Panc1 (cell line): ENCODE measurements at regions not wholly inside any gene's neighbourhood (a gene's known extent, or its start where the extent isn't known, plus 50 kb on each side); places are given as distances from the start of the nearest gene placed in this dataset.

Source experiments
- ATAC-seq: fragments of 200-7000 bp; cut with Tn5 transposase; 2 replicates; pipeline ENCODE4 v1.9.1; 2020; ENCODE audit warnings: mild to moderate bottlenecking, moderate library complexity
- BruUV-seq: library from RNA; stranded (reverse); fragments of 400-500 nt; replicated peaks from 2 replicates; lab custom pipeline; 2021; lab: Mats Ljungman, UMichigan
- CTCF ChIA-PET: fragments of 300-600 bp; sonication (Branson Sonifier 250); formaldehyde crosslinking; loops from one replicate; lab custom pipeline; 2022; ENCODE audit warnings: antibody characterized with exemption; lab: Charles Lee
- POLR2A ChIA-PET: fragments of 300-600 bp; sonication (Branson Sonifier 250); formaldehyde crosslinking; loops from one replicate; lab custom pipeline; 2022; ENCODE audit warnings: antibody characterized with exemption; lab: Charles Lee
- DNase-seq: peaks from one replicate; pipeline ENCODE4 v3.0.0-alpha.2; 2010; ENCODE audit warnings: low read depth, low spot score
- H3K27ac ChIP-seq: 2 replicates; pipeline ENCODE4 v1.5.1; 2011; ENCODE audit warnings: mild to moderate bottlenecking, low read length, inconsistent platforms
- H3K27me3 ChIP-seq: fragments of 200-500 bp; sonication (Bioruptor generic); 2 replicates; pipeline ENCODE4 v1.6.0; 2014; ENCODE audit warnings: low read length, inconsistent platforms; ENCODE audit not compliant: control insufficient read depth, insufficient read depth
- H3K36me3 ChIP-seq: fragments of 200-500 bp; sonication (Bioruptor generic); 2 replicates; pipeline ENCODE4 v1.5.1; 2014; ENCODE audit warnings: inconsistent platforms, mild to moderate bottlenecking, low read length, moderate library complexity; ENCODE audit not compliant: control insufficient read depth, insufficient read depth
- H3K4me1 ChIP-seq: 2 replicates; pipeline ENCODE4 v1.5.1; 2011; ENCODE audit warnings: inconsistent platforms, mild to moderate bottlenecking, low read length, moderate library complexity; ENCODE audit not compliant: control insufficient read depth, insufficient read depth
- H3K4me3 ChIP-seq, 2 experiments: 2 replicates each; pipeline ENCODE4 v1.5.1; 2011 to 2012; ENCODE audit warnings: low read depth in 2 of 2, low read length in 2 of 2, mild to moderate bottlenecking in 2 of 2, inconsistent platforms in 1 of 2, moderate library complexity in 1 of 2
- H3K9me3 ChIP-seq: fragments of 200-500 bp; sonication (Bioruptor generic); 2 replicates; pipeline ENCODE4 v1.5.1; 2014; ENCODE audit warnings: low read depth, mild to moderate bottlenecking, inconsistent platforms, low read length, moderate library complexity; ENCODE audit not compliant: control insufficient read depth, insufficient read depth
- CTCF ChIP-seq: fragments of 450-650 bp; IDR thresholded peaks from 2 replicates; pipeline ENCODE4 v1.5.1; 2017; ENCODE audit warnings: mild to moderate bottlenecking
- POLR2AphosphoS5 ChIP-seq: IDR thresholded peaks from 2 replicates; pipeline ENCODE4 v1.6.1; 2012; ENCODE audit warnings: mild to moderate bottlenecking, low read depth, low read length, moderate library complexity
- REST ChIP-seq, 2 experiments: IDR thresholded peaks; 2 replicates each; pipeline ENCODE4 v1.6.1; 2011 to 2012; ENCODE audit warnings: low read depth in 2 of 2, control low read depth in 1 of 2, low read length in 1 of 2, mild to moderate bottlenecking in 1 of 2, moderate library complexity in 1 of 2; ENCODE audit not compliant: insufficient read depth in 1 of 2
- SIN3A ChIP-seq: IDR thresholded peaks from 2 replicates; pipeline ENCODE4 v1.6.1; 2012; ENCODE audit warnings: low read depth, mild to moderate bottlenecking, low read length, moderate library complexity, borderline replicate concordance; ENCODE audit not compliant: insufficient read depth
- TCF7L2 ChIP-seq: IDR thresholded peaks from 2 replicates; pipeline ENCODE4 v1.6.1; 2011; ENCODE audit warnings: mild to moderate bottlenecking, low read depth, low read length, inconsistent platforms
- in situ Hi-C: cut with HindIII; loops from 2 replicates; pipeline ENCODE4 v1.10.0; 2016; ENCODE audit warnings: low sequenced_read_pairs, low pct_unique_long_range_greater_than_20kb
- intact Hi-C: fragments of 100-400 bp; cut with micrococcal nuclease; formaldehyde crosslinking; loops from one replicate; pipeline ENCODE4 v1.10.0; 2022; ENCODE audit not compliant: unreplicated experiment

- no peaks in the 10 kb centered on the region for H3K4me1 ChIP-seq
- H3K9me3 ChIP-seq = no peaks in the 10 kb centered on the region
- H3K4me3 ChIP-seq = no peak overlapping the region
- no peak for DNase-seq
- BruUV-seq = no TSS peak
- H3K36me3 ChIP-seq = no peaks in the 10 kb centered on the region
- ATAC-seq = no peak
- intact Hi-C loops = no loop called here
- ChIA-PET CTCF (no interaction called here), POLR2A (no interaction called here)
- in situ Hi-C loops = no loop called here
- H3K27ac ChIP-seq = no peak overlapping the region
- no peaks in the 10 kb centered on the region; the same call in 1 of the 2 replicates for H3K27me3 ChIP-seq
- TF ChIP-seq SIN3A (no peak), CTCF (no peak), TCF7L2 (no peak), REST (IDR thresholded peaks at IDR 0.05; ENCODE audit: insufficient read depth in 1 of 2, low read depth in 2 of 2, low read length in 1 of 2) (no peak), POLR2AphosphoS5 (no peak)
Observed at GRCh38 chr12:131637986-131638385, 72.9 kb upstream of the SFSWAP start.

- ATAC-seq (no peak), DNase-seq (no peak)
- Histone ChIP-seq H3K9me3 (no peaks in the 10 kb centered on the region), H3K4me3 (no peak overlapping the region), H3K27ac (no peak overlapping the region), H3K27me3 (no peaks in the 10 kb centered on the region; the same call in 1 of the 2 replicates), H3K36me3 (no peaks in the 10 kb centered on the region), H3K4me1 (no peaks in the 10 kb centered on the region)
- CTCF ChIA-PET = no interaction called here
- no TSS peak for BruUV-seq
- intact Hi-C loops = no loop called here
- in situ Hi-C loops = no loop called here
- POLR2A ChIA-PET = no interaction called here
- TF ChIP-seq POLR2AphosphoS5 = no peak
- TF ChIP-seq REST (IDR thresholded peaks at IDR 0.05; ENCODE audit: insufficient read depth in 1 of 2, low read depth in 2 of 2, low read length in 1 of 2) = no peak
- no peak for TF ChIP-seq TCF7L2
- TF ChIP-seq SIN3A = no peak
- no peak for TF ChIP-seq CTCF
Observed at GRCh38 chr12:131639270-131639940, 71.5 kb upstream of the SFSWAP start.
